ENCODE measurements at regions not wholly inside any gene's neighbourhood (a gene's known extent, or its start where the extent isn't known, plus 50 kb on each side); places are given as distances from the start of the nearest gene placed in this dataset.
"Not testable (repeated sequence)": the region's sequence is repeated elsewhere in the genome, so short reads cannot be mapped to it uniquely, and the experiment has no call there.

DNA sequence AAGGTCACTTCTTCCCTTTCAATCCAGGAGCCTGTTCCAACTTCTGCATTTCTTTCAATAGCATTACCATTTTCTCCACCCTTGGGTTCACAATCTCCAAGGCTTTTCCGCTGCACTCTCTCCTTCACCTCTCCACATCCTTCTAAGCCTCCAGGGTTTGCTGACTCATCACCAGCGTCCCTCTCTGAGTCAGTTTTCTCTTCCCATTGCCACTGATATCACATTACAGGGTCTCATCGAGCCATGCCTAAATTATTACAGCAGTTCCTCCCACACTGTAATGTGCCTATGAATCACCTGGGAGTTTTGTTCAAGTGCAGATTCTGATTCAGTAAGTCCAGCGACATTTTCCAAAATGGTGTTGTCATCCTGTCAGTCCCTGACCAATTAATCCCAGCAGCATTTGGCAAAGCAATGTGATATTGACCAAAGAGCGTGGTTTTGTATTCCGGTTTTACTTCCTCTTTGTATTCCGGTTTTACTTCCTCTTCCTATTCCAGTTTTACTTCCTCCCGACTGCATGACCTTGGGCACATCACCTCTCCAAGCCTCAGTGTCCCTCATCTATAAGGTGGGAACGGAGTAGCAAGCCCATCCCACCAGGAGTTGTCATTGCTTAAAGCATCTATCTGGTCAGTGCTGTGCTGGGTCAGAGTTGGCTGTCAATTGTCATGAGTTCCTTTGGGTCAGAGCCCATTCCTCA, 208.3 kb upstream of the NBPF12 start:
- H3K9ac ChIP-seq; H3K36me3 ChIP-seq (ENCODE audit: insufficient read depth); H3K27ac ChIP-seq; H3K4me2 ChIP-seq; H3K4me3 ChIP-seq (IDR thresholded peaks at IDR 0.05; ENCODE audit: insufficient read depth, low read depth, low read length); H3K4me1 ChIP-seq (ENCODE audit: low read depth, poor library complexity, severe bottlenecking); H3K27me3 ChIP-seq (ENCODE audit: insufficient read depth, low read depth); H2AFZ ChIP-seq (ENCODE audit: low read depth); H4K20me1 ChIP-seq (ENCODE audit: insufficient read depth); H3K79me2 ChIP-seq (ENCODE audit: insufficient read depth, low read depth): not testable (repeated sequence)

DNA sequence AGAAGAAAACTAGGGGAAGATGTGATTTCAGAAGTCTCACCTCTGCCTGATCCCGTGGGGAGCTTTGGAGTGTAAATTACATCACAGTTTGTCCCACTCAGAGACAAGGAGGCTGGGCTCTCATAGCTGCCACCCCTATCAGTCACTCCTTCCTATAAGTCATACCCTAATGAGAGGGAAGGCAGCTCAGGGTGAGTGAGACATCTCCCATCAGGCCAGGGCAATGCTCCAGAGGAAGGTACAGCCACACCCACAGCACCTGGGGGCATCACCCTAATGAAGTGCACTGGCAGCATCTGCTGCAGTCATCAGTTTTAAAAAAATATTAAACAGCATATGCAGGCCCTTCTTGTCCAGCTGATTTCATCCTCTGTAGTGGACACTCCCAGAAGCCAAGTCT, 223.1 kb upstream of the NBPF12 start:
- not testable (repeated sequence) for H3K4me3 ChIP-seq (IDR thresholded peaks at IDR 0.05; ENCODE audit: insufficient read depth, low read depth, low read length); H3K36me3 ChIP-seq (ENCODE audit: insufficient read depth); H3K79me2 ChIP-seq (ENCODE audit: insufficient read depth, low read depth); H3K4me2 ChIP-seq; H3K4me1 ChIP-seq (ENCODE audit: low read depth, poor library complexity, severe bottlenecking); H3K27me3 ChIP-seq (ENCODE audit: insufficient read depth, low read depth); H2AFZ ChIP-seq (ENCODE audit: low read depth); H4K20me1 ChIP-seq (ENCODE audit: insufficient read depth); H3K9ac ChIP-seq; H3K27ac ChIP-seq

DNA sequence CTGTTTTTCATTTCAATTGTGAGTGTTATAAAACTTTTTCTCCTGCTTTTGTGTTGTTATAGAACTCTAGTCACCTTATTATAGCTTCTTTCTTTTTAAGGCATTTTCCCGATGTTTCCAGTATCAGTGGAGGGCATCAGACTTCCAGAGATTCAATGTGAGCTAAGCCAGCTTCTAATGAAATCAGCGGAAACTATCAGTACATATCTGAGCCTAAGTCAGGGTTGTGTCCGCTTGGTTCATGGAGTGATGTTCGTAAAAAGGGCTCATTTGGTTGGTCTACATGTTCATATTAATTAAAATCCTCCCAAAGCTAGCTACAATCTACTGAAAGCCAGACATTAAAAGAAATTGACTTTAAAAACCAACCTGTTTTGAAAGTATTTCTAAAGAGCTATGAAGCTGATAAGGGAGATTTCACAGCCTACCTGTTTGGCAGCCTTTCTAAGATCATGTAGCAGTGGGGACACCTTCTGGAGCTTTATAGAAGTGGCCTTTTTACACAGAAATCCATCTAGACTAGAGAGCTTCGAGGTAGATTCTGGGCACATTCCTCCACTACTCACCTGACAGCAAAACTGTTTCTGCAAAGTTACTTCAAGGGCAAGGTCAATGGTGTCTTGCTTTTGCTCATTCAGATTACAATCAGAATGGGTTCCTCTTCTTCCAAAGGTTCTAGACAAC, 227.1 kb upstream of the NBPF12 start:
- H3K79me2 ChIP-seq (ENCODE audit: insufficient read depth, low read depth); H3K4me1 ChIP-seq (ENCODE audit: low read depth, poor library complexity, severe bottlenecking); H4K20me1 ChIP-seq (ENCODE audit: insufficient read depth); H2AFZ ChIP-seq (ENCODE audit: low read depth); H3K27me3 ChIP-seq (ENCODE audit: insufficient read depth, low read depth); H3K27ac ChIP-seq; H3K4me2 ChIP-seq; H3K9ac ChIP-seq; H3K36me3 ChIP-seq (ENCODE audit: insufficient read depth); H3K4me3 ChIP-seq (IDR thresholded peaks at IDR 0.05; ENCODE audit: insufficient read depth, low read depth, low read length): not testable (repeated sequence)
- TF ChIP-seq, protein P1, sequence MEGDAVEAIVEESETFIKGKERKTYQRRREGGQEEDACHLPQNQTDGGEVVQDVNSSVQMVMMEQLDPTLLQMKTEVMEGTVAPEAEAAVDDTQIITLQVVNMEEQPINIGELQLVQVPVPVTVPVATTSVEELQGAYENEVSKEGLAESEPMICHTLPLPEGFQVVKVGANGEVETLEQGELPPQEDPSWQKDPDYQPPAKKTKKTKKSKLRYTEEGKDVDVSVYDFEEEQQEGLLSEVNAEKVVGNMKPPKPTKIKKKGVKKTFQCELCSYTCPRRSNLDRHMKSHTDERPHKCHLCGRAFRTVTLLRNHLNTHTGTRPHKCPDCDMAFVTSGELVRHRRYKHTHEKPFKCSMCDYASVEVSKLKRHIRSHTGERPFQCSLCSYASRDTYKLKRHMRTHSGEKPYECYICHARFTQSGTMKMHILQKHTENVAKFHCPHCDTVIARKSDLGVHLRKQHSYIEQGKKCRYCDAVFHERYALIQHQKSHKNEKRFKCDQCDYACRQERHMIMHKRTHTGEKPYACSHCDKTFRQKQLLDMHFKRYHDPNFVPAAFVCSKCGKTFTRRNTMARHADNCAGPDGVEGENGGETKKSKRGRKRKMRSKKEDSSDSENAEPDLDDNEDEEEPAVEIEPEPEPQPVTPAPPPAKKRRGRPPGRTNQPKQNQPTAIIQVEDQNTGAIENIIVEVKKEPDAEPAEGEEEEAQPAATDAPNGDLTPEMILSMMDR (conservative IDR thresholded peaks at IDR 0.05; ENCODE audit: low read depth, low read length), result peak; percentile 37; the same call in 1 of the 2 replicates

DNA sequence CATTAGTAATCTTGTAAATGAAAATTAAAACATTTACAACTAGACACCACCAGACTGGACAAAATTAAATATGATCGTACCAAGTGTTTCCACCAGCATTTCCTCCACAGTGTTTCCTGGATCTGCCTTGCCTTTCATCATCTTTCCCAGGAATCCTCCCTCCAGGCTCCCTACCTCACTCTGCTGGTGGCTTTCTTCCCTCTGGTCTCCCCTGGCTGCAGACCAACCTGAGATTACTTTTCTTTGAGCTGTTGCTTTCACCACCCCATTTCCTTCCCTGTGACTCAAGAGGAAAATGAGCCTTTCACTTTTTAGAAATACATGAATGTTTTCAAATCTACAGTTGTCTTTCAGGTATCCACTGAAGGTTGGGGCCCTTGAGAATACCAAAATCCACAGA, 228.8 kb upstream of the NBPF12 start:
- H2AFZ ChIP-seq (ENCODE audit: low read depth); H4K20me1 ChIP-seq (ENCODE audit: insufficient read depth); H3K36me3 ChIP-seq (ENCODE audit: insufficient read depth); H3K9ac ChIP-seq; H3K27me3 ChIP-seq (ENCODE audit: insufficient read depth, low read depth); H3K4me1 ChIP-seq (ENCODE audit: low read depth, poor library complexity, severe bottlenecking); H3K4me2 ChIP-seq; H3K79me2 ChIP-seq (ENCODE audit: insufficient read depth, low read depth); H3K4me3 ChIP-seq (IDR thresholded peaks at IDR 0.05; ENCODE audit: insufficient read depth, low read depth, low read length); H3K27ac ChIP-seq: not testable (repeated sequence)

DNA sequence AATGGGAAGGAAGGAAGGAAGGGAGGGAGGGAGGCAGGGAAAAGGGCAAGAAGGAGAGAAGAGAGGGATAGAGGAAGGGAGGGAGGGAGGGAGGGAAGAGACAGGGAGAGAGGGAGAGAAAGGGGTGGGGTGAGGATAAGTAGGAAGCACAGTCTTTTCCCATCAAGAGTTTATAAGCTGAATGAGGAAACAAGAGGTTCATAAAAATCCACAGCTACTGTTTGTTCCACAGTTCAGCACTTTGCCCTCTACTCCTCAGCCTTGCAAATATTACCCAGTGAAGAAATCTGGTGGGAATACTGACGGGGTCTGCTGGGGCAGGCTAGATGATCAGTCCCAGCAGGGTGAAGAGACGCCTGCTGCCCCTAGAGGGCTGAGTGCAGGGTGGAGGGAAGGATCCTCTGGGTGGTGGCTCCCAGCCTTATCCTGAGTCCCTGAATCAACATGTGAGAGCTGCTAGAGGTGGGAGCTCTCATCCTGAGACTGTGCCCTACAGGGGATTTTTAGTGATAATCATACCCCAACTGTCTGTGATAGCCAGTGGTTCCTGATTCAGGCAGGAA, 233.9 kb upstream of the NBPF12 start:
- not testable (repeated sequence) for H3K4me2 ChIP-seq; H2AFZ ChIP-seq (ENCODE audit: low read depth); H3K79me2 ChIP-seq (ENCODE audit: insufficient read depth, low read depth); H3K4me1 ChIP-seq (ENCODE audit: low read depth, poor library complexity, severe bottlenecking); H3K27ac ChIP-seq; H3K4me3 ChIP-seq (IDR thresholded peaks at IDR 0.05; ENCODE audit: insufficient read depth, low read depth, low read length); H3K27me3 ChIP-seq (ENCODE audit: insufficient read depth, low read depth); H3K9ac ChIP-seq; H3K36me3 ChIP-seq (ENCODE audit: insufficient read depth); H4K20me1 ChIP-seq (ENCODE audit: insufficient read depth)

DNA sequence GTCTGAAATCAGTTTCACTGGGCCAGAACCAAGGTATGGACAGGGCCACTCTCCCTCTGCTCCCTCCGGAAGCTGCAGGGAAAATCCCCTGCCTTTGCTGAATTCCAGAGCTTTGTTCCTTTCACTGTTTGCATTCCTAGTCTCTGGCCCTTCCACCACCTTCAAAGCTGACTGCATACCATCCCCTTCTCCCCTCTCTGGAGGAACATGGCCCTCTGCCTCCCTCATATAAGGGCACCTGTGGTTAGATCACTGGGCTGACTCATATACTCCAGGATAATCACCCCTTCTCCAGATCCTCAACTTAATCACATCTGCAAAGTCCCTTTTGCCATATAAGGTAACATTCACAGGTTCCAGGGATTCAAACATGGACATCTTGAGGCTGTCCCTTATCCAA, 236.8 kb upstream of the NBPF12 start:
- H3K4me2 ChIP-seq; H2AFZ ChIP-seq (ENCODE audit: low read depth); H3K27me3 ChIP-seq (ENCODE audit: insufficient read depth, low read depth); H3K27ac ChIP-seq; H3K4me1 ChIP-seq (ENCODE audit: low read depth, poor library complexity, severe bottlenecking); H3K79me2 ChIP-seq (ENCODE audit: insufficient read depth, low read depth); H3K9ac ChIP-seq; H3K4me3 ChIP-seq (IDR thresholded peaks at IDR 0.05; ENCODE audit: insufficient read depth, low read depth, low read length); H4K20me1 ChIP-seq (ENCODE audit: insufficient read depth); H3K36me3 ChIP-seq (ENCODE audit: insufficient read depth): not testable (repeated sequence)

DNA sequence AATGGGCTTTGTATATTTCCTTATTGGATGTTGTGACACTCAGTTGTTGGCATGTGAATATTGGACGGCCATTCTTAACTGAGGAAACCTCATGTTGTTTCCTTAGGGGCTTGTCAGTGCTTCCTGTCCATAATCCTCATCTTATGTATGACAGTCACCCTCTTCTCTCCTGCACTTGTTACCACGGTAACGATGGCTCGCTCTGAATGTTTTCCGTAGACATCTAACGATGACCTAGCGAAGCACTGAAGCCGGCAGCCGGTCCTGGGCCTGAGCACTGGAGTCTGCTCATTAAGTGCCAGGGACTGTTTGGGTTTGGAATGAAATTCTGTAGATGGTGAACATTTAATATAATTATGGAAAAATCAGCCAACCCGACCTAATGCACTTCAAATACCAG, 242.7 kb upstream of the NBPF12 start:
- H3K36me3 ChIP-seq (ENCODE audit: insufficient read depth); H3K79me2 ChIP-seq (ENCODE audit: insufficient read depth, low read depth); H3K27ac ChIP-seq; H3K4me2 ChIP-seq; H3K9ac ChIP-seq; H3K4me3 ChIP-seq (IDR thresholded peaks at IDR 0.05; ENCODE audit: insufficient read depth, low read depth, low read length); H4K20me1 ChIP-seq (ENCODE audit: insufficient read depth); H2AFZ ChIP-seq (ENCODE audit: low read depth); H3K4me1 ChIP-seq (ENCODE audit: low read depth, poor library complexity, severe bottlenecking); H3K27me3 ChIP-seq (ENCODE audit: insufficient read depth, low read depth): not testable (repeated sequence)

DNA sequence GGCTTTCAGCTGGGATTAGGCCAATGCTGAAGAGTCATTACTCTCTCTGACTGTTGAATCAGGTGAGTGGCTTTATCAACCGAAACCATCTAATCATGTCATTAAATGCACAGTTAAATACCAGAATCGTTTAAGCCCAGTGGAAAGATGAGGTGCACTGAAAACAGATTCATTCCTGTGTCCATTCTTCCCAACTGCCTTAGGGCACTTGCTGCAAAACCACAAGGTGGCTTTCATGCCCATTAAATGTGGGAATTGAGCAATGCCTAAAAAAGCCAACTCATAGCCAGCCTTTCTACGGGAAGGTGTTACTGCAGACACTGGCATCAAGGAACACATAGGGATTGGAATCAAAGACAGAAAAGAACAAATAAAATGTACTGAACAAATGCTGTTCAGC, 246.3 kb upstream of the NBPF12 start:
- H2AFZ ChIP-seq (ENCODE audit: low read depth); H3K4me3 ChIP-seq (IDR thresholded peaks at IDR 0.05; ENCODE audit: insufficient read depth, low read depth, low read length); H3K4me2 ChIP-seq; H3K79me2 ChIP-seq (ENCODE audit: insufficient read depth, low read depth); H3K36me3 ChIP-seq (ENCODE audit: insufficient read depth); H3K4me1 ChIP-seq (ENCODE audit: low read depth, poor library complexity, severe bottlenecking); H3K27me3 ChIP-seq (ENCODE audit: insufficient read depth, low read depth); H3K9ac ChIP-seq; H4K20me1 ChIP-seq (ENCODE audit: insufficient read depth); H3K27ac ChIP-seq: not testable (repeated sequence)

DNA sequence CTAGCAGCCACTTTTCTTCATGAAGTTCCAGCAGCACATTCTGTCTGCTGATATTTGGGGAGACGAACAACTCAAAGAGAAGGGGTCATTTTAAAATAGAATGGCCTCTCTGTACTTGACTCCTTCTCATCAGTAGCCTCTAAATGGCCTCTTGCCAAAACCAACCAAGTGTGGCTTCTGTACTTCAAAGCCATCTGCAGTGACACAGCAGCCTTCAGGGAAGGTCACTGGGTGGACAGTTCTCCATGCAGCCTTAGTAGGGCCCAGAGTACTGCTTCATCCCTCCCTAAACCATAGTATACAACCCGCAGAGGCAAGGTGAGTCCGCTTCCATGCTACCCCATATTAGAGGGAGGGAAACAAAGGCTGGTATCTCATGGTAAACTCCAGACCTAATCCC, 249.2 kb upstream of the NBPF12 start:
- H3K9ac ChIP-seq; H3K27ac ChIP-seq; H3K36me3 ChIP-seq (ENCODE audit: insufficient read depth); H3K4me1 ChIP-seq (ENCODE audit: low read depth, poor library complexity, severe bottlenecking); H3K4me2 ChIP-seq; H2AFZ ChIP-seq (ENCODE audit: low read depth); H3K4me3 ChIP-seq (IDR thresholded peaks at IDR 0.05; ENCODE audit: insufficient read depth, low read depth, low read length); H3K79me2 ChIP-seq (ENCODE audit: insufficient read depth, low read depth); H4K20me1 ChIP-seq (ENCODE audit: insufficient read depth); H3K27me3 ChIP-seq (ENCODE audit: insufficient read depth, low read depth): not testable (repeated sequence)

Data from KMS-11 (cell line).